ENCODE measurements at regions not wholly inside any gene's neighbourhood (a gene's known extent, or its start where the extent isn't known, plus 50 kb on each side); places are given as distances from the start of the nearest gene placed in this dataset.

- DNase-seq (ENCODE audit: low spot score): no peak
Measured at GRCh38 chr7:63008366-63008765, 990.3 kb upstream of the ZNF722 start.

DNA sequence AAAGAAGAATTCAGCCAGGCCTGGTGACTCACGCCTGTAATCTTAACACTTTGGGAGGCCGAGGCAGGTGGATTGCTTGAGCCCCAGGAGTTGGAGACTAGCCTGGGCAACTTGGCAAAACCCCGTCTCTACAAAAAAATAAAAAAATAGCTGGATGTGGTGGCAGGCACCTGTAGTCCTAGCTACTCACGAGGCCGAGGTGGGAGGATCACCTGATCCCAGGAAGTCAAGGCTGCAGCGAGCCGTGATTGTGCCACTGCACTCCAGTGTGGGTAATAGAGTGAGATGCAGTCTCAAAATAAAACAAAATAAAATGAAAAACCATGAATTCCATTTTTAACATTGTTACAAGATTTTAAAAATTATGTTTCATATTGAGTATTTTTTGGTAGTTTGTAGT lies 988.9 kb upstream of the ZNF722 start:
- no peak for DNase-seq (ENCODE audit: low spot score)

DNA sequence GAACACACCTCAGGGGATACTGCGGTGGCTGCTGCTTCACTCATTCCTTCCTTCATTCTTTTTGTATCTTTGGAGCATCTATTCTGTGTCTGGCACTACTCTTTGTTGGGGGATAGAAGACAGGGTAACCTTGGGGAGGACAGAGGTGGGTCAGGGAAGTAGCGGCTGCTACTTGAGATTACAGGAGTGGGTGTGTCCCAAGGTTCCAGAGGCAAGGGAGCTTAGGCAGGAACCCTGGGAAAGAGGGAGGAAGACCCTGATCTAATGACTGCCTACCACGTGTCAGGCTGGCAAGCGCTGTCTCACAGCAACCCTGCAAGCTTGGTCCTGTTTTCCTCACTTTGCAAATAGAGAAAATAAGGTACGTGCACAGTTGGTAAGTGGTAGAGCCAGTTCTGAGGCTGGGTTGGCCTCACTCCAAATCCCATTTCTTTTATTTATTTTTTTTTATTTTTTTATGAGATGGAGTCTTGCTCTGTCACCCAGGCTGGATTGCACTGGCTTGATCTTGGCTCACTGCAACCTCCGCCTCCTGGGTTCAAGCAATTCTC lies 985.9 kb upstream of the ZNF722 start:
- no peak for DNase-seq (ENCODE audit: low spot score)

- DNase-seq (ENCODE audit: low spot score): no peak
Measured at GRCh38 chr7:63014792-63015191, 983.9 kb upstream of the ZNF722 start.

DNA sequence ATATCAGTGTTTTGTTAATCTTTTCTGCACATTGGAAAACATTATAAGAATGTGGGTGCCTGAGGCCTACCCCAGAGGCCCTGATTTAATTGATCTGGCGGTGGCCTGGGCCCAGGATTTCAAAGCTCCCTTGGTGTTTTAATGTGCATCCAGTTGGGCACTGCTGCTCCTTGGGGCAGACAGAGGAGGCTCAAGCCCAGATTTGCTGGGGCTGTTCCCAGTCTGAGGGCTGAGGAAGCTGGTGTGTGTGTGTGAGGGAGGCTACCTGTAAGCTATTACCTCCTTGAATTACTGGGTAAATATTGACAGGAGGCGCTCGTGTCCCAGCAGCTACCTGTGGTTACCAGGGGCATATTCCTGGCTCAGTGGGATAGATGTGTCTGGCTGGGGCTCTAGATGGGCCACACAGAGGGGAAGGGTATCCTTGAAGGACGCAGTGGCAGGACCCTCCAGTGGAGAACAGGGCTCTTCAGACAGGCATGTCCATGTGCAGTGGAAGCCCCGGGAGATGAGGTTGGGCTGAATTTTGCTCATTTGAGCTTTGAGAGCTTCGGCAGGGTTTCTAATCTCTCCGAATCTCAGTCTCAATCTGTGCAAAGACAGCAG lies 975.4 kb upstream of the ZNF722 start:
- no peak for DNase-seq (ENCODE audit: low spot score)

DNA sequence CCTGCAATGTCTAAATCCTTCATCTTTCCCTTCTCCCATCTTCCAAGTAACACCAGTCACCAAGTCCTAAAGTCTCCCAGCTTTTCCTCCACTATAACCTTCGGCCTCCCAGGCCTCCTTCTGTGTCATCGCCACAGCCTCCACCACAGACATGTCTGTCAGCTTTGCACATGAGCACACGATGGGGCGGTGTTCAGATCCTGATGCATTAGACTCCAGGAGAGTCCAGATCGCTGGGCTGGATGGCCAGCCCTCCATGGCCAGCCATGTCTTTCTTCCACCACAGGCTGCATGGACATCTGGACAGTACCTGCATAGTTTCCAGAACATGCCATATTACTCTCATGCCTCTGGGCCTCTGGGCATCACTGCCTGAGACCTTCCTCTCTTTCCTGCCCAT lies 974.2 kb upstream of the ZNF722 start:
- DNase-seq (ENCODE audit: low spot score): no peak

DNA sequence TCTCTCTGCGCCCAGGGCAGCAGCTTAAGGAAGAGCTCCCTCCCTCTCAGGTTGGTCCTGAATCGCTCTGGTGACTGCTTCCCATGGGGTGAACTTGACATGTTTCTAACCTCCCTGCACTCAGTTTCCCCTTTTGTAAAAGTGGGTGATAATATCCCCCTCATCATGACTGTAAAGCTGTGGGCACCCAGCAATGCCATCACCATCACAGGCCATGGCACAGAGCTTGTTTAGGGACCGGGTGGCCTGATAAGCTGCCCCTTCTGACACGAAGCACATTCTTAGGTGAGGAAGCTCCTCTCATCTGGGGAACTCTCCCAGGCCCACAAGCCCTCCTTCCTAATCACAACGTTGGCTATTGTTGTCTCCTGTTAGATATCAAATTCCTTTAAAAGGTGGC lies 972.8 kb upstream of the ZNF722 start:
- no peak for DNase-seq (ENCODE audit: low spot score)

GRCh38 chr7:63027075-63027474 lies 971.6 kb upstream of the ZNF722 start:
- no peak for DNase-seq (ENCODE audit: low spot score)

DNA sequence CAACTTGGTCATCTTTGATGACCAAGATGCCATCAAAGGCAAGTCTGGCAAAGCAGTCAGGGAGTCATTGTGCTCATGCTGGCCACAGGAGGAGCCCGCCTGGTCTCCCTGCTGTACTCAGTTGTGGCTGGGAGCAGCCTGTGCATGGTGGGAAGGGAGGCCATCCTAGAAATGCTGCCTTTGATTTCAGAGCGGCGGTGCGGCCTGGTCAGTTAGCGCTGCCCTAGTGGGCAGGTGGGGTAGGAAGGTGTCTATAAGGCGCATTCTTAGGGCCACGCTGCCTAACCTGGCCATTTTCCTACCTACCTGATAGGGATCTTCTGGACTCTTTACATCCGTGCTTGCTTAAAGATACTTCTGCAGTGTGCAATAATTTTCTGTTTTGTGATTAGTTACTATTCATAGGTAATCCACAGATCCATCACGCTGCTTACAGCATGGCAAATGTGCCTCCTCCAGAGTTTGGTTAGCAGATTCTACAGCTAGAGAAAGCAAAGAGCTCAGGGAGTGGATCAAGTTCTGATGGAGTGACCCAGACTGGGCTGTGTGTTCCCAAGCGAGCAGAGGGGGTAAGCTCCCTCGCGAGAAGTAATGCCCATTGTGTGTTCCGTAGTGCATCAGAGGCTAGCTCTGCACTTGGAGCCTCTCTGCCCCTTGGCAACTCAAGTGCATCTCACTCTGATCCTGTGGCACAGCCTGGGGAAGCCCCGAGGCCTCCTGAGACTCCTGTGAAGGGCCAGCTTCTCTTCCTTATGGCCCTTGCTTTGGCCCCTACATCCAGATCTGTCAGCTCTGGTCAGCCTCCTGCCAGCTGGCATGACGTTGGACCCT lies 970.1 kb upstream of the ZNF722 start:
- no peak for DNase-seq (ENCODE audit: low spot score)

DNA sequence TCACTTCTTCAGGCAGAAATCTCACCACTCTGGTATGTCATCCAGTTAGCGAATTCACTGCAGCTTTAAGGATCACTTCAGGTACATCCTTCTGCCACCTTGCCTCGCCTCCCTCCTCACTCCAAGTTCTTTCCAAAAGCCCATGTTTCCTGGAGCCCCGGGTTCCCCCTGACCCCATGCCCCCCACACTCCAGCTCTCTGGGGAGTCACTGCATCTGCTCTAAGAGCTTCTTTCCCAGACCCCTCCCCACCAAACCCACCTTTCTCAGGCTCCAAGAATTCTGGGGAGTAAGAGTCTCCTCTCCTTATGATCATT lies 969.5 kb upstream of the ZNF722 start:
- DNase-seq (ENCODE audit: low spot score): no peak

- DNase-seq (ENCODE audit: low spot score): no peak
Measured at GRCh38 chr7:63030061-63030460, 968.6 kb upstream of the ZNF722 start.

DNA sequence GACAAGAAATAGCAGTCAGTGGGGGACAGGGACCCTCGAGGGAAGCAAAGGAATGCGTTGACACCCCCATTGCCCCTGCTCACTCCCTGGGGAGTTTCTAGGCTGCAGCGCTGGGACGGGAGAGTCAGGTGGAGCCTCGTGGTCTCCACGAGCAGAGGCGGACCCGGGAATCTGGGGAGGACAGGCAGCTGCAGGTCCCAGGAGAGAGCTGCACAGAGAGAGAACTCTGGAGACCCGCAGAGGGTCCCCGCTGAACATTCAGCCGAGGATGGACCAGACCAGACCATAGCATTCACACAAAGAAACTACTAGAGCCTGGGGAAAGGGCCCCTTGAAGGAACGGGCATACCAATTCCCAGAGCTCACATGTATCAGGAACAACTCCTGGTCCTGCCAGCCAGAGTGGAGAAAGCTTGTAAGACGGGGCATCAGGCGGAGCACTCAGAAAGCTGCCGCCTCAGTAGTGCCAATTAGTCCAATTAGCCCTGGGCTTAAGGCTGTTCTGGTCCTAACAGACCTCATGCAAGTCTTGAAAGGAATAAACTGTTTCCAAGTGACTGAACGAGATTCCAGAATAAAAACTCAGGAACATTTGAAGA lies 966.7 kb upstream of the ZNF722 start:
- DNase-seq (ENCODE audit: low spot score): no peak

DNA sequence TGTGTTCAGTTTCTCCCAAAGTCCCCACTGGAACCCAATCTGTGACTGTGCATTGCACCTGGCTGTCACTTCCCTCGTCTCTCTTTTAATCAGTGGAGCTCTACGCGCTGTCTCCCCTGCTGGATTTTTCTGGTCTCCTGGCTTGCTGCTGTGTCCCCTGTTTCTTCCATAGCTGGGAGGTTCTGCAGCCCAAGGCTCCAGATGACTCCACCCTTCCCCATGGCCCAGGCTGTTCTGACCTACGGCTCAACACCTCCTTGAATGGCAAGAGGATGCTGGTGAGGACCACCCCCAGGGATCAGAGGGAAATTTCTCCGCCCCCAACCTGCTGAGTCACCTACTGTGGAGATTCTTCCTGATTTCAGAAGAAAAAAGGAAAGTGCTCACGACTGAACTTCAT lies 961.4 kb upstream of the ZNF722 start:
- no peak for DNase-seq (ENCODE audit: low spot score)

- DNase-seq (ENCODE audit: low spot score): no peak
Measured at GRCh38 chr7:63038987-63039386, 959.7 kb upstream of the ZNF722 start.

DNA sequence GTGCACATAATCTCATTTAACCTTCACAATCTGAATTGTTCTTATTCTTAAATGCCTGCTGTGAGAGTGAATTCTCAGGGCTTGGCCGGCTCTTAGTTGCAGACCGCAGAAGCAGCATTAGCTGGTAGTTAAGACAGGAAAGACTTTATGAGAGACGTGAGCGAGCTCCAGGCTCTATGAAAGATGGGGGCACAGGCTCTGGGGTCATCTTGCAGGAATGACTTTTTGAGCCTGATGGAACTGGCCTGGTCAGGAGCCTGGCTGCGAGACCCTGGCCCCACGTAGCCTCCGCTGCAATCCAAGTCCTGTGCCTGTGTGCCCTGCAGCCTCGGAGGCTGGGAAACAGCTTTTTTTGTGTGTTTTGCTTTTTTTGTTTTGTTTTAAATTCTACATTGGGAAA lies 958.8 kb upstream of the ZNF722 start:
- no peak for DNase-seq (ENCODE audit: low spot score)

DNA sequence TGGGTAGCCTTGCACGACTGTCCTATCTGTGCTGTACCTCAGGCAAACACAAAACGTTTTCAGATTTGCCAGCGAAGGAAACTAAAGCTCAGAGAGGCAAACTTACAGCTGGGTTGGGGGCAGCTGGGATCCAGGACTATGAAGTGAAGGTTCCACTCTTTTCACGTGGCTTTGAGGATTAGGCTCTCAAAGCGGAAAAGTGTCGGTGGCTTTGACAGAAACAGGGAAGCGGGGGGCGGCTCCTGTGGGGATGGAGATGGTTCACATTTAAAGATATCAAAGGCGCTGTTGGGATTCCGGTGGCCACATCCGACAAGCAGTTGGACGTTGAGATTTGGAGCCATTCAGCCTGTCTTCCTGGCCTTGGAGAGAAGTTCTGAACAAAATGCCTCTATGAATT lies 958.3 kb upstream of the ZNF722 start:
- no peak for DNase-seq (ENCODE audit: low spot score)

GRCh38 chr7:63040966-63041610 lies 957.6 kb upstream of the ZNF722 start:
- no peak for DNase-seq (ENCODE audit: low spot score)

- no peak for DNase-seq (ENCODE audit: low spot score)
Measured at GRCh38 chr7:63041786-63042185, 956.9 kb upstream of the ZNF722 start.

GRCh38 chr7:63042730-63043511 lies 955.7 kb upstream of the ZNF722 start:
- no peak for DNase-seq (ENCODE audit: low spot score)

GRCh38 chr7:63043657-63044543 lies 954.7 kb upstream of the ZNF722 start:
- DNase-seq (ENCODE audit: low spot score): no peak

DNA sequence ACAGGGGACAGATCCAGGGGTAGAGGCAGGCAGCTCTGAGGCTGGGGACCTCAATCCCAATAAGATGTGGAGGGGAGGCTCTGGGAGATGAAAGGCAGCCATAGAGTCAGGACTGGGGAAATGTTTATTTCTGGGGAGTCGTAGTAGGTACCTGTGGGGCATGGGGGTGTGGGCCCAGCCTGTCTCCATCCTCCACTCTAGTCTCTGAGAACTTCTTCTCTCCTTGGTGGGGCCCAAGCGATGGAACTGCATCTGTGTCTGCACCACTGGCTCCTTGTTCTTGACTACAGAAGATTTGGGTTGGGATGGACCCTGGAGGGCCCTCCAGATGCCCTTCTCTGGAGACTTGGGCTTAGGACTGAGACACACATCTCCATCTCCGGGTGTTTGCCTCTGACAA lies 953.9 kb upstream of the ZNF722 start:
- no peak for DNase-seq (ENCODE audit: low spot score)
